ENCODE measurements at regions not wholly inside any gene's neighbourhood (a gene's known extent, or its start where the extent isn't known, plus 50 kb on each side); places are given as distances from the start of the nearest gene placed in this dataset.
"Not testable (repeated sequence)": the region's sequence is repeated elsewhere in the genome, so short reads cannot be mapped to it uniquely, and the experiment has no call there.

DNA sequence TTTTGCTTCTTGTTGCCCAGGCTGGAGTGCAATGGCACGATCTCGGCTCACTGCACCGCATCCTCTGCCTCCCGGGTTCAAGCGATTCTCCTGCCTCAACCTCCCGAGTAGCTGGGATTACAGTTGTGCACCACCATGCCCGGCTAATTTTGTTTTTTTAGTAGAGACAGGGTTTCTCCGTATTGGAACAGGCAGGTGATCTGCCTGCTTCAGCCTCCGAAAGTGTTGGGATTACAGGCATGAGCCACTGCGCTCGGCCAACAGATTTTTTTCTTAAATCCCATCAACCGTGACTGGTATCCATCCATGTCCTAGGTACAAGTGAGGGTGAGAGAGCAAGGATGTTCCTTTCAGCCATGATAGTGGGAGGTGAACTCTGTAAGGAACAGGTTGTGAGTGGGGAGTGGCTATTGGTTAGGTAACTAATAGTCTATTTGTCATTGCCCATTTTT, 103.8 kb upstream of the TPTE start:
- not testable (repeated sequence) for H3K36me3 ChIP-seq (replicated peaks; ENCODE audit: insufficient read depth, low read depth)

GRCh38 chr21:10418250-10419048, 102.9 kb upstream of the TPTE start:
- not testable (repeated sequence) for H3K27me3 ChIP-seq; H3K27ac ChIP-seq; H3K9me2 ChIP-seq (replicated peaks; ENCODE audit: insufficient read depth); H3K36me3 ChIP-seq (replicated peaks; ENCODE audit: insufficient read depth, low read depth); H3K79me2 ChIP-seq; H2AFZ ChIP-seq; H3K4me1 ChIP-seq (ENCODE audit: insufficient read depth); H3K4me2 ChIP-seq; H4K20me1 ChIP-seq (ENCODE audit: insufficient read depth, poor library complexity, severe bottlenecking); H3K4me3 ChIP-seq
- peak; percentile 30 for DNase-seq (ENCODE audit: low spot score)
- WGBS (ENCODE audit: low lambda C conversion rate, missing lambda C conversion rate): 51% methylated on average over 4 of the region's 4 CpGs
- H3K9me3 ChIP-seq (ENCODE audit: low read depth): peaks cover 27% of the 10 kb centered on the region

More for the DNA sequence above, 103.8 kb upstream of the TPTE start:
- peak; percentile 48 for DNase-seq (ENCODE audit: low spot score)
- H3K4me2 ChIP-seq; H3K9me2 ChIP-seq (replicated peaks; ENCODE audit: insufficient read depth); H4K20me1 ChIP-seq (ENCODE audit: insufficient read depth, poor library complexity, severe bottlenecking); H3K27ac ChIP-seq; H3K4me1 ChIP-seq (ENCODE audit: insufficient read depth); H3K4me3 ChIP-seq; H3K27me3 ChIP-seq; H3K79me2 ChIP-seq; H2AFZ ChIP-seq: not testable (repeated sequence)
- peaks cover 31% of the 10 kb centered on the region for H3K9me3 ChIP-seq (ENCODE audit: low read depth)
- 71% methylated on average over 12 of the region's 12 CpGs for WGBS (ENCODE audit: low lambda C conversion rate, missing lambda C conversion rate)

- H4K20me1 ChIP-seq (ENCODE audit: insufficient read depth, poor library complexity, severe bottlenecking); DNase-seq (ENCODE audit: low spot score); H3K27ac ChIP-seq; H2AFZ ChIP-seq; H3K4me2 ChIP-seq; H3K4me1 ChIP-seq (ENCODE audit: insufficient read depth); H3K4me3 ChIP-seq; H3K36me3 ChIP-seq (replicated peaks; ENCODE audit: insufficient read depth, low read depth); H3K27me3 ChIP-seq; H3K79me2 ChIP-seq; H3K9me2 ChIP-seq (replicated peaks; ENCODE audit: insufficient read depth): not testable (repeated sequence)
- 60% methylated on average over 4 of the region's 4 CpGs for WGBS (ENCODE audit: low lambda C conversion rate, missing lambda C conversion rate)
- H3K9me3 ChIP-seq (ENCODE audit: low read depth): peaks cover 28% of the 10 kb centered on the region
Observed at GRCh38 chr21:10421199-10421598, 100.2 kb upstream of the TPTE start.

- H3K4me3 ChIP-seq; H4K20me1 ChIP-seq (ENCODE audit: insufficient read depth, poor library complexity, severe bottlenecking); H3K27ac ChIP-seq; H3K9me2 ChIP-seq (replicated peaks; ENCODE audit: insufficient read depth); DNase-seq (ENCODE audit: low spot score); H3K79me2 ChIP-seq; H3K27me3 ChIP-seq; H2AFZ ChIP-seq; H3K4me2 ChIP-seq; H3K36me3 ChIP-seq (replicated peaks; ENCODE audit: insufficient read depth, low read depth); H3K4me1 ChIP-seq (ENCODE audit: insufficient read depth): not testable (repeated sequence)
- WGBS (ENCODE audit: low lambda C conversion rate, missing lambda C conversion rate): 52% methylated on average over 2 of the region's 2 CpGs
- H3K9me3 ChIP-seq (ENCODE audit: low read depth): peaks cover 24% of the 10 kb centered on the region
Observed at GRCh38 chr21:10421601-10422000, 99.8 kb upstream of the TPTE start.

DNA sequence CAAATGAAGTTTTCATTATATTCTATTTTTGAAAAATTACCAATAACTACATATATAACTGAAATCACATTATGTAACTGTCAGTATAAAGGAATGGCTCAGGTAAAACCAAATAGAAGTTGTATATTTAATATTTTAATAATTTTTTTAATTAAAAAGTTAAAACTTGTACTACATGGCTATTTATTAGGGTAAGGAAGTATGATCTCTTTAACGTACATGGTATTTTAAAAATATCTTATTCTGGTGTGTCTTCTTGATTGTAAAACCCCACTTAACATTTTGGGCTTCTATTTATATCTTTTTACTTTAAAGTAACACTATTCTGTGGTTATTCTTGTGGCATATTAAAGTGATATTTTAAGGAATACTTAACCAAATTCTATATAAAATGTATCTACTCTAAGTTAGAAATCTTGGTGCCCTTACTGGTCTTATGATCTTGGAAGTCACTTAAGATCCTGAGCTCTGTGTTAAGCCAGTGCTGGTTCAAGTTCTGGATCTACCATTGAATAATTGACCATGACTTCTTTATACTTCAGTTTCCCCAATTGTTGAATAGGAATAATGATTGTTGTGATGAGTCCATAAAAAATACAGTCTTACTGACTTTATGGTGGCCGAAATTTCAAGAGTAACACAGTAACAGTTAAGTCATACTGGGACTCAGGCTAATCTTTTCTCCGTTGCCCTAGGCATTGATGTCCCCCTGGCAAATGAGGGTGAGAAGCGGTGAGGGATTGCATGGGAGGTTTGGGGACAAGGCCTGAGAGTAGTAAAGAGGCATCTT, 97.1 kb upstream of the TPTE start:
- not testable (repeated sequence) for H3K9me2 ChIP-seq (replicated peaks; ENCODE audit: insufficient read depth); H3K4me1 ChIP-seq (ENCODE audit: insufficient read depth); H3K4me2 ChIP-seq; H2AFZ ChIP-seq; H3K4me3 ChIP-seq; H3K79me2 ChIP-seq; DNase-seq (ENCODE audit: low spot score); H3K27ac ChIP-seq; H3K27me3 ChIP-seq; H4K20me1 ChIP-seq (ENCODE audit: insufficient read depth, poor library complexity, severe bottlenecking); H3K36me3 ChIP-seq (replicated peaks; ENCODE audit: insufficient read depth, low read depth)
- 56% methylated on average over 4 of the region's 4 CpGs for WGBS (ENCODE audit: low lambda C conversion rate, missing lambda C conversion rate)
- H3K9me3 ChIP-seq (ENCODE audit: low read depth): peaks cover 32% of the 10 kb centered on the region

DNA sequence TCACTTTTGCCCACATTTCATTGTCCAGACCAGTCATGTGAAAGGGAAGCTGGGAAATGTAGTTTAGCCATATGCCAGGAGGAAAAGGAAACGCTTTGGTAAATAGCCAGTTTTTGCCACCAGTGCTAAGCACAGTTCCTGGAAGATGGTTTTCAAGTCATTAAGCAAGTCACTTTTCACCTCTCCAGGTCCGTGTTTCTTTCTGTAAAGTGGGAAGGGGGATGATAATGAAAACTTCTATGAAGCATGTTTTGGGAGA, 96.6 kb upstream of the TPTE start:
- peaks cover 36% of the 10 kb centered on the region for H3K9me3 ChIP-seq (ENCODE audit: low read depth)
- not testable (repeated sequence) for H3K36me3 ChIP-seq (replicated peaks; ENCODE audit: insufficient read depth, low read depth); H3K27me3 ChIP-seq; DNase-seq (ENCODE audit: low spot score); H4K20me1 ChIP-seq (ENCODE audit: insufficient read depth, poor library complexity, severe bottlenecking); H3K27ac ChIP-seq; H3K4me1 ChIP-seq (ENCODE audit: insufficient read depth); H3K79me2 ChIP-seq; H2AFZ ChIP-seq; H3K9me2 ChIP-seq (replicated peaks; ENCODE audit: insufficient read depth); H3K4me3 ChIP-seq; H3K4me2 ChIP-seq
- WGBS (ENCODE audit: low lambda C conversion rate, missing lambda C conversion rate): 59% methylated on average over 2 of the region's 2 CpGs

Data from hepatocyte (in vitro differentiated cells).